ENCODE measurements at regions not wholly inside any gene's neighbourhood (a gene's known extent, or its start where the extent isn't known, plus 50 kb on each side); places are given as distances from the start of the nearest gene placed in this dataset.

DNA sequence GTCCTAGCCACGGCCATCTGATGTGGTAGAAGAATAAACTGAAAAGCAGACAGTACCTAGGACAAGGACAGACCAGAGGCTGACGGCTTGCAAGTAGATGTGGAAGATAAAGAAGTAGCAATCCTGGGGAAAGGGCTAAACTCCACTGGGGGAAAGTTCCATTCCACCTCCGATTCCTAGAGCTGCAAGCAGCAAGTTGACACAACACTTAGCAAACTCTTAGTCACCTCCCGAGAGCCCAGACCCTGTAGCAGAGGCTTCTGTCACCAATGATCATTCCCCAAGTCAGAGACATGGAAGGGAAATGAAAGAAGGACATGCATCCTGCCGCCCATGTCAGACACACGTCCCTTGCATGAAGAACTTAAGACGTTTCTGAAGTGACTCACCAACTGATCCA, 99.2 kb upstream of the RPS6KA2 start:
- DNase-seq (ENCODE audit: low read depth in 1 of 2, low spot score in 1 of 2), result no peak
- no peak overlapping the region for H3K4me2 ChIP-seq
- CTCF ChIA-PET, result no interaction called here

DNA sequence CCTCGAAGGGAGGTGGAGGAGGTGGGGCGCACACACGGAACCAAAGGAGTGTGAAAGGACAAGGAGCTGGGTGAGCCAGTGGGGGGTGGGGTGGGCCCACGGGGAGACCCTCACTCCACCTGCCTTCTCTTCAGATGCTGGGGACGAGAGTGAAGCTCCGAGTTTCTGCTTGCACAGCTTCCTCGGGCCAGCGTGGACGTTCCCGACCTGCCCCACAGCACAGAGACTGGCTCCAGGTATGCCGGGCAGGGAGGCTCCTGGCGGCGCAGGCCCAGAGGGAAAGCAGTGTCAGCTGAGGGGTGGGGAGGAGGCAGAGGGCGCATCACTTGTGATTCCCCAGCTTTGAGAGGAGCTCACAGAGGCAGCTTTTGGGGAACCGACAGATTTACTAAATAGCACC, 98.5 kb upstream of the RPS6KA2 start:
- no peak overlapping the region for H3K27ac ChIP-seq
- POLR2A ChIA-PET, result no interaction called here
- no peaks in the 10 kb centered on the region for H3K4me1 ChIP-seq
- CTCF ChIA-PET, result no interaction called here
- ATAC-seq (no peak), FAIRE-seq (no peak), DNase-seq (ENCODE audit: low read depth in 1 of 2, low spot score in 1 of 2) (no peak)
- no peak for TF ChIP-seq ZNF302 (CRISPR knock-in tag; IDR thresholded peaks at IDR 0.05)
- TF ChIP-seq POLR2A (IDR thresholded peaks at IDR 0.05; ENCODE audit: low read length), result no peak
- TF ChIP-seq NFE2L2 (conservative IDR thresholded peaks at IDR 0.05; ENCODE audit: low read length), result no peak
- TF ChIP-seq, protein P1, sequence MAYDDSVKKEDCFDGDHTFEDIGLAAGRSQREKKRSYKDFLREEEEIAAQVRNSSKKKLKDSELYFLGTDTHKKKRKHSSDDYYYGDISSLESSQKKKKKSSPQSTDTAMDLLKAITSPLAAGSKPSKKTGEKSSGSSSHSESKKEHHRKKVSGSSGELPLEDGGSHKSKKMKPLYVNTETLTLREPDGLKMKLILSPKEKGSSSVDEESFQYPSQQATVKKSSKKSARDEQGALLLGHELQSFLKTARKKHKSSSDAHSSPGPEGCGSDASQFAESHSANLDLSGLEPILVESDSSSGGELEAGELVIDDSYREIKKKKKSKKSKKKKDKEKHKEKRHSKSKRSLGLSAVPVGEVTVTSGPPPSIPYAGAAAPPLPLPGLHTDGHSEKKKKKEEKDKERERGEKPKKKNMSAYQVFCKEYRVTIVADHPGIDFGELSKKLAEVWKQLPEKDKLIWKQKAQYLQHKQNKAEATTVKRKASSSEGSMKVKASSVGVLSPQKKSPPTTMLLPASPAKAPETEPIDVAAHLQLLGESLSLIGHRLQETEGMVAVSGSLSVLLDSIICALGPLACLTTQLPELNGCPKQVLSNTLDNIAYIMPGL (CRISPR knock-in tag; IDR thresholded peaks at IDR 0.05; ENCODE audit: borderline replicate concordance), result no peak
- TF ChIP-seq CBX2 (IDR thresholded peaks at IDR 0.05; ENCODE audit: borderline replicate concordance, low read depth), result no peak
- TF ChIP-seq, protein P2, sequence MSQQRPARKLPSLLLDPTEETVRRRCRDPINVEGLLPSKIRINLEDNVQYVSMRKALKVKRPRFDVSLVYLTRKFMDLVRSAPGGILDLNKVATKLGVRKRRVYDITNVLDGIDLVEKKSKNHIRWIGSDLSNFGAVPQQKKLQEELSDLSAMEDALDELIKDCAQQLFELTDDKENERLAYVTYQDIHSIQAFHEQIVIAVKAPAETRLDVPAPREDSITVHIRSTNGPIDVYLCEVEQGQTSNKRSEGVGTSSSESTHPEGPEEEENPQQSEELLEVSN (IDR thresholded peaks at IDR 0.05; ENCODE audit: borderline replicate concordance, low read depth), result no peak
- WGBS (ENCODE audit: missing lambda C conversion rate), result 66% methylated on average over 14 of the region's 15 CpGs
- H3K4me2 ChIP-seq, result no peak overlapping the region
- no peak overlapping the region for H3K4me3 ChIP-seq
- H3K9me3 ChIP-seq, result no peaks in the 10 kb centered on the region

More for the DNA sequence above, 99.2 kb upstream of the RPS6KA2 start:
- TF ChIP-seq HOXB5 (CRISPR knock-in tag; IDR thresholded peaks at IDR 0.05) (no peak), EHMT2 (IDR thresholded peaks at IDR 0.05; ENCODE audit: low read depth) (no peak), FOXS1 (CRISPR knock-in tag; IDR thresholded peaks at IDR 0.05) (no peak), ZSCAN20 (CRISPR knock-in tag; IDR thresholded peaks at IDR 0.05) (no peak), SMC3 (IDR thresholded peaks at IDR 0.05) (no peak), POLR2AphosphoS2 (conservative IDR thresholded peaks at IDR 0.05; ENCODE audit: low read length) (no peak), CHD4 (IDR thresholded peaks at IDR 0.05; ENCODE audit: borderline replicate concordance) (no peak), JUNB (IDR thresholded peaks at IDR 0.05) (no peak), FOSL2 (IDR thresholded peaks at IDR 0.05) (no peak), FOSL2 (CRISPR knock-in tag; IDR thresholded peaks at IDR 0.05) (no peak), RCOR1 (IDR thresholded peaks at IDR 0.05; ENCODE audit: low read depth, low read length) (no peak), ZC3H11A (IDR thresholded peaks at IDR 0.05) (no peak), MAZ (IDR thresholded peaks at IDR 0.05; ENCODE audit: borderline replicate concordance, low read depth, low read length) (no peak), ESRRA (IDR thresholded peaks at IDR 0.05; ENCODE audit: borderline replicate concordance, low read length) (no peak)
- TF ChIP-seq, protein P3, sequence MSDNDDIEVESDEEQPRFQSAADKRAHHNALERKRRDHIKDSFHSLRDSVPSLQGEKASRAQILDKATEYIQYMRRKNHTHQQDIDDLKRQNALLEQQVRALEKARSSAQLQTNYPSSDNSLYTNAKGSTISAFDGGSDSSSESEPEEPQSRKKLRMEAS (IDR thresholded peaks at IDR 0.05), result no peak
- TF ChIP-seq, protein P4, sequence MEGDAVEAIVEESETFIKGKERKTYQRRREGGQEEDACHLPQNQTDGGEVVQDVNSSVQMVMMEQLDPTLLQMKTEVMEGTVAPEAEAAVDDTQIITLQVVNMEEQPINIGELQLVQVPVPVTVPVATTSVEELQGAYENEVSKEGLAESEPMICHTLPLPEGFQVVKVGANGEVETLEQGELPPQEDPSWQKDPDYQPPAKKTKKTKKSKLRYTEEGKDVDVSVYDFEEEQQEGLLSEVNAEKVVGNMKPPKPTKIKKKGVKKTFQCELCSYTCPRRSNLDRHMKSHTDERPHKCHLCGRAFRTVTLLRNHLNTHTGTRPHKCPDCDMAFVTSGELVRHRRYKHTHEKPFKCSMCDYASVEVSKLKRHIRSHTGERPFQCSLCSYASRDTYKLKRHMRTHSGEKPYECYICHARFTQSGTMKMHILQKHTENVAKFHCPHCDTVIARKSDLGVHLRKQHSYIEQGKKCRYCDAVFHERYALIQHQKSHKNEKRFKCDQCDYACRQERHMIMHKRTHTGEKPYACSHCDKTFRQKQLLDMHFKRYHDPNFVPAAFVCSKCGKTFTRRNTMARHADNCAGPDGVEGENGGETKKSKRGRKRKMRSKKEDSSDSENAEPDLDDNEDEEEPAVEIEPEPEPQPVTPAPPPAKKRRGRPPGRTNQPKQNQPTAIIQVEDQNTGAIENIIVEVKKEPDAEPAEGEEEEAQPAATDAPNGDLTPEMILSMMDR (IDR thresholded peaks at IDR 0.05), result no peak
- TF ChIP-seq, protein P5, sequence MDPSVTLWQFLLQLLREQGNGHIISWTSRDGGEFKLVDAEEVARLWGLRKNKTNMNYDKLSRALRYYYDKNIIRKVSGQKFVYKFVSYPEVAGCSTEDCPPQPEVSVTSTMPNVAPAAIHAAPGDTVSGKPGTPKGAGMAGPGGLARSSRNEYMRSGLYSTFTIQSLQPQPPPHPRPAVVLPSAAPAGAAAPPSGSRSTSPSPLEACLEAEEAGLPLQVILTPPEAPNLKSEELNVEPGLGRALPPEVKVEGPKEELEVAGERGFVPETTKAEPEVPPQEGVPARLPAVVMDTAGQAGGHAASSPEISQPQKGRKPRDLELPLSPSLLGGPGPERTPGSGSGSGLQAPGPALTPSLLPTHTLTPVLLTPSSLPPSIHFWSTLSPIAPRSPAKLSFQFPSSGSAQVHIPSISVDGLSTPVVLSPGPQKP (IDR thresholded peaks at IDR 0.05; ENCODE audit: low read depth, low read length), result no peak
- TF ChIP-seq, protein P6, sequence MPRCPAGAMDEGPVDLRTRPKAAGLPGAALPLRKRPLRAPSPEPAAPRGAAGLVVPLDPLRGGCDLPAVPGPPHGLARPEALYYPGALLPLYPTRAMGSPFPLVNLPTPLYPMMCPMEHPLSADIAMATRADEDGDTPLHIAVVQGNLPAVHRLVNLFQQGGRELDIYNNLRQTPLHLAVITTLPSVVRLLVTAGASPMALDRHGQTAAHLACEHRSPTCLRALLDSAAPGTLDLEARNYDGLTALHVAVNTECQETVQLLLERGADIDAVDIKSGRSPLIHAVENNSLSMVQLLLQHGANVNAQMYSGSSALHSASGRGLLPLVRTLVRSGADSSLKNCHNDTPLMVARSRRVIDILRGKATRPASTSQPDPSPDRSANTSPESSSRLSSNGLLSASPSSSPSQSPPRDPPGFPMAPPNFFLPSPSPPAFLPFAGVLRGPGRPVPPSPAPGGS (IDR thresholded peaks at IDR 0.05), result no peak
- 31% methylated on average over 7 of the region's 7 CpGs for WGBS (ENCODE audit: missing lambda C conversion rate)
- FAIRE-seq, result no peak
- ATAC-seq, result no peak
- POLR2A ChIA-PET, result no interaction called here
- no peak overlapping the region for H3K4me3 ChIP-seq
- no peaks in the 10 kb centered on the region for H3K4me1 ChIP-seq
- H3K9me3 ChIP-seq, result no peaks in the 10 kb centered on the region
- no peak overlapping the region for H3K27ac ChIP-seq

Measured in A549 (cell line).